H9 (cell line): ENCODE measurements at regions not wholly inside any gene's neighbourhood (a gene's known extent, or its start where the extent isn't known, plus 50 kb on each side); places are given as distances from the start of the nearest gene placed in this dataset.

ENCODE experiments used
- DNase-seq: peaks from one replicate; pipeline ENCODE4 v3.0.0-alpha.2; 2017
- H2AFZ ChIP-seq: one replicate; pipeline ENCODE4 v1.6.1; 2013; ENCODE audit warnings: mild to moderate bottlenecking, low read length, control low read depth, moderate library complexity
- H2AK5ac ChIP-seq: 2 replicates; pipeline ENCODE4 v1.6.1; 2013; ENCODE audit warnings: low read length, control low read depth, mixed read lengths; ENCODE audit not compliant: insufficient read length
- H2BK120ac ChIP-seq: one replicate; pipeline ENCODE4 v1.6.1; 2013; ENCODE audit warnings: low read depth, mild to moderate bottlenecking, low read length, control low read depth, inconsistent platforms; ENCODE audit not compliant: poor library complexity, severe bottlenecking
- H2BK12ac ChIP-seq: 2 replicates; pipeline ENCODE4 v1.6.1; 2013; ENCODE audit warnings: low read length, control low read depth, mixed read lengths, low read depth; ENCODE audit not compliant: insufficient read length
- H2BK15ac ChIP-seq: 2 replicates; pipeline ENCODE4 v1.6.1; 2013; ENCODE audit warnings: low read depth, low read length, control low read depth
- H2BK20ac ChIP-seq: one replicate; pipeline ENCODE4 v1.6.1; 2013; ENCODE audit warnings: low read depth, mild to moderate bottlenecking, low read length, control low read depth, inconsistent platforms; ENCODE audit not compliant: poor library complexity, severe bottlenecking
- H2BK5ac ChIP-seq: 2 replicates; pipeline ENCODE4 v1.6.1; 2013; ENCODE audit warnings: low read length, control low read depth, mixed read lengths; ENCODE audit not compliant: insufficient read length
- H3K14ac ChIP-seq: 2 replicates; pipeline ENCODE4 v1.6.1; 2013; ENCODE audit warnings: low read length, control low read depth; ENCODE audit not compliant: insufficient read depth
- H3K18ac ChIP-seq: 2 replicates; pipeline ENCODE4 v1.6.1; 2013; ENCODE audit warnings: low read depth, mild to moderate bottlenecking, mixed read lengths, low read length, control low read depth; ENCODE audit not compliant: insufficient read length
- H3K23ac ChIP-seq: 2 replicates; pipeline ENCODE4 v1.6.1; 2013; ENCODE audit warnings: low read length, control low read depth, mixed read lengths, low read depth; ENCODE audit not compliant: insufficient read length
- H3K23me2 ChIP-seq: 2 replicates; pipeline ENCODE4 v1.6.1; 2013; ENCODE audit warnings: low read depth, mild to moderate bottlenecking, mixed read lengths, low read length, control low read depth; ENCODE audit not compliant: insufficient read length, poor library complexity, severe bottlenecking
- H3K27ac ChIP-seq: 2 replicates; pipeline ENCODE4 v1.5.1; 2013; ENCODE audit warnings: low read length, control low read depth, mixed read lengths, low read depth; ENCODE audit not compliant: insufficient read length
- H3K27me3 ChIP-seq: 2 replicates; pipeline ENCODE4 v1.6.1; 2013; ENCODE audit warnings: low read length, control low read depth, inconsistent platforms; ENCODE audit not compliant: insufficient read depth
- H3K4ac ChIP-seq: 2 replicates; pipeline ENCODE4 v1.6.1; 2013; ENCODE audit warnings: low read depth, mild to moderate bottlenecking, control low read depth, inconsistent platforms, low read length, moderate library complexity
- H3K4me1 ChIP-seq: 2 replicates; pipeline ENCODE4 v1.6.1; 2013; ENCODE audit warnings: low read length, control low read depth, inconsistent platforms; ENCODE audit not compliant: insufficient read depth
- H3K4me2 ChIP-seq: 2 replicates; pipeline ENCODE4 v1.6.1; 2013; ENCODE audit warnings: low read length, control low read depth, mixed read lengths; ENCODE audit not compliant: insufficient read length, insufficient read depth
- H3K56ac ChIP-seq: 2 replicates; pipeline ENCODE4 v1.6.1; 2013; ENCODE audit warnings: low read depth, mild to moderate bottlenecking, mixed read lengths, low read length, control low read depth; ENCODE audit not compliant: insufficient read length
- H3K79me1 ChIP-seq: 2 replicates; pipeline ENCODE4 v1.6.1; 2013; ENCODE audit warnings: low read depth, mild to moderate bottlenecking, moderate library complexity, low read length, control low read depth, inconsistent platforms; ENCODE audit not compliant: insufficient read depth, poor library complexity, severe bottlenecking
- H3K79me2 ChIP-seq: 2 replicates; pipeline ENCODE4 v1.6.1; 2013; ENCODE audit warnings: low read length, control low read depth, inconsistent platforms; ENCODE audit not compliant: insufficient read depth
- H3K9ac ChIP-seq: 2 replicates; pipeline ENCODE4 v1.6.1; 2013; ENCODE audit warnings: low read length, control low read depth, mixed read lengths; ENCODE audit not compliant: insufficient read length; ENCODE audit errors: extremely low read depth
- H3K9me3 ChIP-seq: one replicate; pipeline ENCODE4 v1.6.1; 2013; ENCODE audit warnings: low read depth, low read length, inconsistent platforms; ENCODE audit not compliant: control insufficient read depth
- H3T11ph ChIP-seq: one replicate; pipeline ENCODE4 v1.6.1; 2013; ENCODE audit warnings: mild to moderate bottlenecking, low read length, control low read depth, inconsistent platforms
- H4K20me1 ChIP-seq: one replicate; pipeline ENCODE4 v1.6.1; 2013; ENCODE audit not compliant: control insufficient read depth, insufficient read length, insufficient read depth
- H4K5ac ChIP-seq: 2 replicates; pipeline ENCODE4 v1.6.1; 2013; ENCODE audit warnings: low read depth, mild to moderate bottlenecking, mixed read lengths, low read length, control low read depth; ENCODE audit not compliant: insufficient read length
- H4K8ac ChIP-seq: replicated peaks from 2 replicates; pipeline ENCODE4 v1.6.1; 2013; ENCODE audit warnings: low read length, control low read depth, mixed read lengths, low read depth; ENCODE audit not compliant: insufficient read length
- H4K91ac ChIP-seq: 2 replicates; pipeline ENCODE4 v1.6.1; 2013; ENCODE audit warnings: low read depth, mild to moderate bottlenecking, moderate library complexity, mixed read lengths, low read length, control low read depth; ENCODE audit not compliant: insufficient read length
- H3K27ac Mint-ChIP-seq, 3 experiments: 2 replicates in 2 of 3; 3 replicates in 1 of 3; pipeline ENCODE4 v1.8.0; 2020 to 2021; ENCODE audit warnings: mixed read lengths in 3 of 3, mild to moderate bottlenecking in 1 of 3, moderate library complexity in 1 of 3
- H3K27me3 Mint-ChIP-seq: 2 replicates; pipeline ENCODE4 v1.8.0; 2021; ENCODE audit warnings: low read depth, mild to moderate bottlenecking, moderate library complexity, mixed read lengths
- H3K36me3 Mint-ChIP-seq, 3 experiments: 2 replicates in 2 of 3; 3 replicates in 1 of 3; pipeline ENCODE4 v1.8.0; 2020 to 2021; ENCODE audit warnings: low read depth in 3 of 3, mixed read lengths in 3 of 3; ENCODE audit not compliant: insufficient read depth in 1 of 3
- H3K4me1 Mint-ChIP-seq, 2 experiments: 2 replicates each; pipeline ENCODE4 v1.8.0; 2020; ENCODE audit warnings: mixed read lengths in 2 of 2
- H3K4me3 Mint-ChIP-seq, 2 experiments: 2 replicates in 1 of 2; 3 replicates in 1 of 2; pipeline ENCODE4 v1.8.0; 2020 to 2021; ENCODE audit warnings: mild to moderate bottlenecking in 2 of 2, mixed read lengths in 2 of 2, moderate library complexity in 1 of 2
- H3K9me3 Mint-ChIP-seq, 2 experiments: 2 replicates in 1 of 2; 3 replicates in 1 of 2; pipeline ENCODE4 v1.8.0; 2020; ENCODE audit warnings: mild to moderate bottlenecking in 2 of 2, mixed read lengths in 2 of 2, moderate library complexity in 1 of 2
- CTCF ChIP-seq: fragments of 200-600 bp; sonication (generic); conservative IDR thresholded peaks from 3 replicates; pipeline ENCODE4 v1.8.0; 2021; ENCODE audit warnings: antibody characterized with exemption, mild to moderate bottlenecking
- WGBS: extraction: QIAGEN DNeasy Blood & Tissue Kit; methylation state at CpG from one replicate; pipeline ENCODE4 v1.1.7; 2013; ENCODE audit warnings: missing lambda C conversion rate, low lambda C conversion rate, mixed read lengths; ENCODE audit not compliant: insufficient read length; ENCODE audit errors: extremely low coverage; 5-methylcytosine and 5-hydroxymethylcytosine counted together

GRCh38 chrX:125778261-125778660, 387.8 kb downstream of the DCAF12L2 start:
- Histone ChIP-seq H2BK5ac (no peak overlapping the region), H3K4me2 (no peak overlapping the region), H3K9me3 (no peaks in the 10 kb centered on the region), H3K56ac (no peak overlapping the region), H3K79me2 (no peaks in the 10 kb centered on the region), H2BK12ac (no peak overlapping the region), H4K8ac (no peak overlapping the region), H3K4me1 (no peaks in the 10 kb centered on the region; the same call in 1 of the 2 replicates), H4K91ac (no peak overlapping the region), H3K27me3 (no peaks in the 10 kb centered on the region), H4K5ac (no peak overlapping the region), H2BK120ac (no peak overlapping the region), H3T11ph (no peak overlapping the region), H2BK15ac (no peak overlapping the region), H3K27ac (no peak overlapping the region), H3K18ac (no peak overlapping the region), H2AFZ (no peak overlapping the region), H2AK5ac (no peak overlapping the region), H3K79me1 (no peaks in the 10 kb centered on the region), H3K23ac (no peak overlapping the region), H4K20me1 (no peaks in the 10 kb centered on the region), H3K4ac (no peak overlapping the region), H3K9ac (no peak overlapping the region), H2BK20ac (no peak overlapping the region), H3K23me2 (no peaks in the 10 kb centered on the region), H3K14ac (no peak overlapping the region)
- WGBS: no CpG with 5 or more reads among the region's 3 CpGs
- Mint-ChIP-seq H3K4me3 (no peak overlapping the region), H3K27ac (no peak overlapping the region), H3K36me3 (no peaks in the 10 kb centered on the region; a peak in 2 of 7 replicates), H3K4me1 (peaks cover 30 to 59% of the 10 kb centered on the region in 2 experiments), H3K27me3 (no peaks in the 10 kb centered on the region), H3K9me3 (peaks cover 0 to 28% of the 10 kb centered on the region in 2 experiments; a peak in 3 of 5 replicates)
- no peak for DNase-seq
- no peak for TF ChIP-seq CTCF
